OCI-LY7 (cell line): ENCODE measurements at regions not wholly inside any gene's neighbourhood (a gene's known extent, or its start where the extent isn't known, plus 50 kb on each side); places are given as distances from the start of the nearest gene placed in this dataset.
"Not testable (repeated sequence)": the region's sequence is repeated elsewhere in the genome, so short reads cannot be mapped to it uniquely, and the experiment has no call there.

Source experiments
- BruUV-seq: library from RNA; stranded (reverse); fragments of 400-500 nt; replicated peaks from 2 replicates; lab custom pipeline; 2021; lab: Mats Ljungman, UMichigan
- CTCF ChIA-PET: fragments of 300-600 bp; sonication (Branson Sonifier 250); formaldehyde crosslinking; loops from one replicate; lab custom pipeline; 2022; ENCODE audit warnings: antibody characterized with exemption; ENCODE audit not compliant: unreplicated experiment; lab: Charles Lee
- POLR2A ChIA-PET: fragments of 300-600 bp; sonication (Branson Sonifier 250); formaldehyde crosslinking; loops from one replicate; lab custom pipeline; 2022; ENCODE audit warnings: antibody characterized with exemption; lab: Charles Lee
- DNase-seq: peaks from one replicate; pipeline ENCODE4 v3.0.0-alpha.2; 2015; ENCODE audit warnings: low spot score
- H2AFZ ChIP-seq: fragments of 200-600 bp; sonication (generic), shearing (Covaris generic); 2 replicates; pipeline ENCODE4 v1.6.1; 2014; ENCODE audit warnings: mild to moderate bottlenecking, antibody characterized with exemption, low read length, moderate library complexity
- H3K27ac ChIP-seq: fragments of 200-600 bp; sonication (generic); 2 replicates; pipeline ENCODE4 v1.5.1; 2014; ENCODE audit warnings: mixed run types, low read depth, mild to moderate bottlenecking, moderate library complexity, low read length, inconsistent platforms; ENCODE audit not compliant: poor library complexity, severe bottlenecking
- H3K36me3 ChIP-seq: fragments of 200-600 bp; sonication (generic); 2 replicates; pipeline ENCODE4 v1.6.1; 2014; ENCODE audit warnings: mild to moderate bottlenecking, antibody characterized with exemption, low read length, moderate library complexity, mixed read lengths; ENCODE audit not compliant: insufficient read depth
- H3K4me1 ChIP-seq: fragments of 200-600 bp; sonication (generic); 2 replicates; pipeline ENCODE4 v1.5.1; 2014; ENCODE audit warnings: mild to moderate bottlenecking, low read length; ENCODE audit not compliant: insufficient read depth, poor library complexity, severe bottlenecking
- H3K4me2 ChIP-seq: fragments of 200-600 bp; sonication (generic); 2 replicates; pipeline ENCODE4 v1.6.1; 2014; ENCODE audit warnings: mild to moderate bottlenecking, low read length
- H3K4me3 ChIP-seq: fragments of 200-600 bp; sonication (generic); 2 replicates; pipeline ENCODE4 v1.5.1; 2014; ENCODE audit warnings: mild to moderate bottlenecking, low read depth, low read length; ENCODE audit not compliant: poor library complexity, severe bottlenecking
- H3K79me2 ChIP-seq: fragments of 200-600 bp; sonication (generic); 2 replicates; pipeline ENCODE4 v1.6.1; 2016; ENCODE audit warnings: low read depth, mild to moderate bottlenecking, low read length, moderate library complexity, mixed read lengths; ENCODE audit not compliant: insufficient read depth
- H3K9me2 ChIP-seq: fragments of 200-600 bp; sonication (generic); 2 replicates; pipeline ENCODE4 v1.6.1; 2016; ENCODE audit warnings: mild to moderate bottlenecking, low read length, mixed read lengths; ENCODE audit not compliant: insufficient read depth
- H3K9me3 ChIP-seq: fragments of 200-600 bp; sonication (generic); 2 replicates; pipeline ENCODE4 v1.6.1; 2014; ENCODE audit warnings: mild to moderate bottlenecking, mixed run types, low read length, mixed read lengths
- H4K20me1 ChIP-seq: fragments of 200-600 bp; sonication (generic); 2 replicates; pipeline ENCODE4 v1.6.1; 2014; ENCODE audit warnings: mild to moderate bottlenecking, antibody characterized with exemption, low read length, moderate library complexity, mixed read lengths; ENCODE audit not compliant: insufficient read depth
- EZH2phosphoT487 ChIP-seq: fragments of 200-600 bp; sonication (generic); IDR thresholded peaks from 2 replicates; pipeline ENCODE4 v1.6.1; 2018; ENCODE audit warnings: low read depth, borderline replicate concordance, mild to moderate bottlenecking, mixed run types, antibody characterized with exemption, low read length, moderate library complexity, mixed read lengths
- intact Hi-C: fragments of 100-400 bp; cut with micrococcal nuclease; formaldehyde crosslinking; loops from one replicate; pipeline ENCODE4 v1.10.0; 2022; ENCODE audit not compliant: unreplicated experiment
- TF ChIP-seq, protein P1 (sequence below): fragments of 200-600 bp; sonication (generic); conservative IDR thresholded peaks from 2 replicates; pipeline ENCODE4 v1.5.1; 2014; ENCODE audit warnings: mild to moderate bottlenecking, antibody characterized with exemption, low read length, moderate library complexity, mixed read lengths

DNA sequence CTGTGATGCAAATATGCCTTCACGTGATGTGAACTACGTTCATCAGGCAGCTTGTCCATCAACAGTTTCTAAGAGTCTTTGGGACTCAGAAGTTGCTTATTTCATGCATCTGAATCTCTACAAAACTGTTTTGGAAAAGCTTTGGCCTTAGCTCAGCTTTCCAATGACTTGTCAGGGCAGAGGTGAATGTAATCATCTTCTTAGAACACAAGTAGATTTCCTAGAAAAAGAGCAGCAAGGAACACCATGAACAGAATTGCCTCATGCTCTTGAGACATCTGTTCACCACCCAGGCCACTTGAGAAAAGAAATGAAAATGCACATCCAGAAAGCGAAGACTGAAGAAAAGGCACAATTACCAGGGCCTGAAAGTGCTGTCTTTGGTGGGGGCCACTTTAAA, 105.8 kb upstream of the PDHA1 start:
- ChIA-PET POLR2A (no interaction called here), CTCF (no interaction called here)
- Histone ChIP-seq H3K4me2 (no peak overlapping the region), H3K9me2 (no peaks in the 10 kb centered on the region), H3K4me1 (no peaks in the 10 kb centered on the region), H3K9me3 (no peaks in the 10 kb centered on the region), H3K79me2 (no peaks in the 10 kb centered on the region), H4K20me1 (no peaks in the 10 kb centered on the region), H3K36me3 (no peaks in the 10 kb centered on the region), H2AFZ (no peak overlapping the region), H3K4me3 (no peak overlapping the region), H3K27ac (no peak overlapping the region)
- no TSS peak for BruUV-seq
- intact Hi-C loops: no loop called here
- TF ChIP-seq EZH2phosphoT487: no peak
- DNase-seq: no peak

DNA sequence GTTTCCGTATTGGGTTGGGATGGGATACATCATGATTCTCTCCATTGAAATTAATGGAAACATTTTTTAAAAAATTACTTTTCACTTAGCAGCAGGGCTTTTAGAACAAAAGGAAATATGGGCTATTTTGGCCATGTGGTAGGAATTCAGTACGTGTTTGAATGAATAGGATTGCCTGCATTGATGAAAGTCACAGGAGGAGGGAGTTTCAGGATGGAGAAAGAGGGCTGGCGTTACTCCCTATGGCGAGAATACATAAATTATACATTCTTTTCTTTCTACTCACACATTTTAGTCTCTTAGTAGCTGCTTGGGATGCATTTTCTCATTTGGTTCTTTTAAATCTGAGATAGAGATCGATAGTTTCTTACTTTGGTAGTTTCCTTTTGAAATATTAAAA, 100.3 kb upstream of the PDHA1 start:
- H4K20me1 ChIP-seq: no peaks in the 10 kb centered on the region
- no TSS peak for BruUV-seq
- H3K4me2 ChIP-seq: no peak overlapping the region
- no peak for DNase-seq
- no peaks in the 10 kb centered on the region for H3K9me2 ChIP-seq
- ChIA-PET POLR2A (no interaction called here), CTCF (no interaction called here)
- no peak overlapping the region for H3K27ac ChIP-seq
- TF ChIP-seq EZH2phosphoT487: no peak
- no peaks in the 10 kb centered on the region for H3K36me3 ChIP-seq
- H3K4me3 ChIP-seq: no peak overlapping the region
- H3K79me2 ChIP-seq: no peaks in the 10 kb centered on the region
- no peaks in the 10 kb centered on the region for H3K9me3 ChIP-seq
- no peaks in the 10 kb centered on the region for H3K4me1 ChIP-seq
- no peak overlapping the region for H2AFZ ChIP-seq
- intact Hi-C loops: no loop called here

DNA sequence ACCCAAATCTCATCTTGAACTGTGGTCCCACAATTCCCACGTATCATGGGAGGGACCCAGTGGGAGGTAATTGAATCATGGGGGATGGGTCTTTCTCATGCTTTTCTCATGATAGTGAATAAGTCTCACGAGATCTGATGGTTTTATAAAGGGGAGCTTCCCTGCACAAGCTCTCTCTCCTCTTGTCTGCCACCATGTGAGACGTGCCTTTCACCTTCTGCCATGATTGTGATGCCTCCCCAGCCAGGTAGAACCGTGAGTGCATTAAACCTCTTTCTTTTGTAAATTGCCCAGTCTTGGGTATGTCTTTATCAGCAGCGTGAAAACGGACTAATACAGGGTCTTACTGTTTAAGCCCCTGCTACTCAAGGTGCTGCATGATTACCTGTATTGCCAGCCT, 98.8 kb upstream of the PDHA1 start:
- BruUV-seq, H3K27ac ChIP-seq: not testable (repeated sequence)

DNA sequence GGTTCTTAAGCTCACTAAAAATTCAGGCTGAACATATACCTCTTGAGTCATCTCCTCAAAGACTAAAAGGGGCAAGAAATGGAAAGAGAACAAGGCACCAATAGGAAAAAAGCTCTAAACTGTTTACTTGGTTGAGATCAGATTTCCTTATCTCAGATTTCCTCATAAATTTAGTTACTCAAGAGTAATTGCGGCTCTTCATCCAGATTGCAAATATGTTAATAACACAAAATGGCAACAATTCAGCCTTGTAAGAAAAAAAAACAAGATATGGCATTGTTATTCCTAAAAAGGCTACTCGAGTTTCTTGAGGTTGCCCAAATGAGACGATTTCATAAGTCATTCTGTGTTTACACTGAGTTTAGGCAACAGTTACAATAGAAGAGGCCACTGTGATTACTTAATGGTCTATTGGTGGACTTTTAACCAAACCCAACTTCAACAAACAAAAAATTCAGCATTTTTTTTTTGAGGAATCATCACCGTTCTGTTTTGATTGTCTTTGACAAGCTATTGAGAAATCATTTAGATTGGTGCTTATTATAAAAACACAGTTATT, 97.9 kb upstream of the PDHA1 start:
- ChIA-PET CTCF (no interaction called here), POLR2A (interaction anchor here (0.7 kb wide), 1 partner anchor 534 kb away, joined by 3 read pairs; no protein-coding TSS in a partner anchor)
- Histone ChIP-seq H3K4me3 (no peak overlapping the region), H2AFZ (no peak overlapping the region), H3K4me2 (no peak overlapping the region), H3K9me3 (no peaks in the 10 kb centered on the region), H3K79me2 (no peaks in the 10 kb centered on the region), H3K9me2 (no peaks in the 10 kb centered on the region), H3K36me3 (no peaks in the 10 kb centered on the region), H3K4me1 (no peaks in the 10 kb centered on the region), H3K27ac (no peak overlapping the region), H4K20me1 (no peaks in the 10 kb centered on the region)
- intact Hi-C loops: loop anchor here (5.0 kb wide), 1 partner anchor 237 kb away; no protein-coding TSS in a partner anchor
- TF ChIP-seq, protein P1, sequence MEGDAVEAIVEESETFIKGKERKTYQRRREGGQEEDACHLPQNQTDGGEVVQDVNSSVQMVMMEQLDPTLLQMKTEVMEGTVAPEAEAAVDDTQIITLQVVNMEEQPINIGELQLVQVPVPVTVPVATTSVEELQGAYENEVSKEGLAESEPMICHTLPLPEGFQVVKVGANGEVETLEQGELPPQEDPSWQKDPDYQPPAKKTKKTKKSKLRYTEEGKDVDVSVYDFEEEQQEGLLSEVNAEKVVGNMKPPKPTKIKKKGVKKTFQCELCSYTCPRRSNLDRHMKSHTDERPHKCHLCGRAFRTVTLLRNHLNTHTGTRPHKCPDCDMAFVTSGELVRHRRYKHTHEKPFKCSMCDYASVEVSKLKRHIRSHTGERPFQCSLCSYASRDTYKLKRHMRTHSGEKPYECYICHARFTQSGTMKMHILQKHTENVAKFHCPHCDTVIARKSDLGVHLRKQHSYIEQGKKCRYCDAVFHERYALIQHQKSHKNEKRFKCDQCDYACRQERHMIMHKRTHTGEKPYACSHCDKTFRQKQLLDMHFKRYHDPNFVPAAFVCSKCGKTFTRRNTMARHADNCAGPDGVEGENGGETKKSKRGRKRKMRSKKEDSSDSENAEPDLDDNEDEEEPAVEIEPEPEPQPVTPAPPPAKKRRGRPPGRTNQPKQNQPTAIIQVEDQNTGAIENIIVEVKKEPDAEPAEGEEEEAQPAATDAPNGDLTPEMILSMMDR: no peak
- no peak for TF ChIP-seq EZH2phosphoT487
- DNase-seq: no peak
- no TSS peak for BruUV-seq

More for the DNA sequence above, 98.8 kb upstream of the PDHA1 start:
- H4K20me1 ChIP-seq, H3K4me2 ChIP-seq, H3K4me3 ChIP-seq, CTCF ChIA-PET, H3K9me2 ChIP-seq, H2AFZ ChIP-seq, H3K9me3 ChIP-seq, H3K36me3 ChIP-seq, H3K79me2 ChIP-seq, H3K4me1 ChIP-seq, DNase-seq: not testable (repeated sequence)
- intact Hi-C loops: loop anchor here (5.0 kb wide), 1 partner anchor 237 kb away; no protein-coding TSS in a partner anchor
- POLR2A ChIA-PET: interaction anchor here (0.6 kb wide), 2 partner anchors 283 to 1252 kb away, joined by 3 to 6 read pairs; no protein-coding TSS in a partner anchor
